HG03457 (cell line): ENCODE measurements at regions not wholly inside any gene's neighbourhood (a gene's known extent, or its start where the extent isn't known, plus 50 kb on each side); places are given as distances from the start of the nearest gene placed in this dataset.
A peak's percentile ranks its signal among the peaks of the same experiment; 100 is the strongest.

Experiments
- ATAC-seq: cut with Tn5 transposase; IDR thresholded peaks from one replicate; pipeline ENCODE4 v1.9.1; 2021; ENCODE audit warnings: moderate number of reproducible peaks; ENCODE audit not compliant: unreplicated experiment

GRCh38 chr2:167534443-167534842 lies 646.2 kb downstream of the XIRP2 start:
- ATAC-seq = no peak

DNA sequence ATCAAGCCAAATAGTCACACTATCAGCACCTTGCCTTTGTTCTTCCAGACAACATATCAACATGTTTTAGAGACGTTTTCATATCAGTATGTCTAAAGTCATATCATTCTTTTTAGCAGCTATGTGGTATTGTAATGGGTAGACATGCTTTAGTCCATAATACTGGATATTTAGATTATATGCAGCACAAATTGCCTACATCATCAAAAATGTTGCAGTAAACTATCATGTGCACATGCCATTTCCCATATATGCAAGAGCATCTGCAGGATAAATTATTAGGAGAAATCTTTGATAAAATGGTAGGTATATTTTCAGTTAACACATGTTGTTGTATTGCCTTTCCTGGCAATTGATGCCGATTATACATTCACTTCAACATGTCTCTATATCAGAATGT lies 636.5 kb downstream of the XIRP2 start:
- no peak for ATAC-seq

GRCh38 chr2:167510071-167510759 lies 621.9 kb downstream of the XIRP2 start:
- ATAC-seq = no peak

GRCh38 chr2:167509586-167509985 lies 621.3 kb downstream of the XIRP2 start:
- ATAC-seq = no peak

- no peak for ATAC-seq
Measured at GRCh38 chr2:167508709-167509108, 620.4 kb downstream of the XIRP2 start.

GRCh38 chr2:167506395-167506794 lies 618.1 kb downstream of the XIRP2 start:
- ATAC-seq = no peak

- no peak for ATAC-seq
Measured at GRCh38 chr2:167504695-167505094, 616.4 kb downstream of the XIRP2 start.

GRCh38 chr2:167504061-167504460 lies 615.8 kb downstream of the XIRP2 start:
- no peak for ATAC-seq

GRCh38 chr2:167501618-167502017 lies 613.3 kb downstream of the XIRP2 start:
- ATAC-seq = no peak

GRCh38 chr2:167493862-167494261 lies 605.6 kb downstream of the XIRP2 start:
- no peak for ATAC-seq

- no peak for ATAC-seq
Measured at GRCh38 chr2:167492486-167492885, 604.2 kb downstream of the XIRP2 start.

DNA sequence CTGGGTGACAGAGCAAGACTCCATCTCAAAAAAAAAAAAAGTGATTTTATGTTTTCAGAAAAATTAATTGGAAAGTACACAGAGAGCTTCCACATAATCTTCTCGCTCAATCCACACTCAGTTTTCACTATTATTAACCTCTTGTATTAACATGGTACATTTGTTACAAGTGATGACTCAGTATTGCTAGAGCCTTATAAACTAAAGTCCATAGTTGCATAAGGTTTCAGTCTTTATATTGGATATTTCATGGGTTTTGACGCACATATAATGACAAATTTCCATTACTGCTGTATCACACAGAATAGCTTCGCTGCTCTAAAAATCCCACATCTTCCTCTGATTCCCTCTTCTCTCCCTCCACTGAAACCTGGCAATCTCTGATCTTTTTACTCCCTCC lies 603.5 kb downstream of the XIRP2 start:
- no peak for ATAC-seq

DNA sequence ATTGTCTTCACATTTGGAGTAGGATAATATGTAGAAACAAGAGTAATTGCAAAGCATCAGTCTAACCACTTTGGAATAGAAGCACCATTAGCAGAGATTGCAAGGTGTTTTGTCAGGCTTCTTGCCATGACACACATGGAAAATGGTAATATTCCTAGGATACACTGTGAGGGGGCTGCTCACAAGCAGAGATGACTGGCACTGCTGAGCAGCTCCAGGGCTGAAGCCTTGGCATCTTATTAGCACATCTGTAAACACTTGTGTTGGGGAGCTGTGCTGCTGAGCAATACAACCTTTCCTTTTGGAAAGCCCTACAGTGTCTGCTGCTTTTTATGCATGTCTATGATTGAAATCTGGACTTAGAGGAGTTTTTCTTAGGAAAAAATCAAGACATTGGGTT lies 602.2 kb downstream of the XIRP2 start:
- no peak for ATAC-seq

DNA sequence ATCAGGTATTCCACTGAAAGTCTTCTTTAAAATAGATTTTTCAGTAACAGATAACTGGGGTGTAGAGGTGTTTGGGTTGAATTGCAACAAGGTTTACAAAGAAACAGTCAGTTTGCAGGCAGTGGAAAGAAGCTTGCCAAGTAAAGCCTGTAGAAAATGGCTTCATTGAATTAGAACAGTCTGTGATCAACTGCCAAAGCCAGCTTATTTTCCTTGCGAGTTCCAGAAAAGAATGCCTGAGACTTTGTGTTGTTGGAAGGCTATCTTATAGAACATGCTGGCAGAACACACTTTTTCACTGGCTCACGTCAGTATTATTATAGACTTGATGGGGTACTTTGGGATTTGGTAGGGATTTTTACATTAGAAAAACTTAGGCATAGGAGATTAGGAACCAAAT lies 601.0 kb downstream of the XIRP2 start:
- ATAC-seq = no peak

GRCh38 chr2:167487728-167488127 lies 599.4 kb downstream of the XIRP2 start:
- no peak for ATAC-seq

GRCh38 chr2:167484875-167485274 lies 596.6 kb downstream of the XIRP2 start:
- no peak for ATAC-seq

DNA sequence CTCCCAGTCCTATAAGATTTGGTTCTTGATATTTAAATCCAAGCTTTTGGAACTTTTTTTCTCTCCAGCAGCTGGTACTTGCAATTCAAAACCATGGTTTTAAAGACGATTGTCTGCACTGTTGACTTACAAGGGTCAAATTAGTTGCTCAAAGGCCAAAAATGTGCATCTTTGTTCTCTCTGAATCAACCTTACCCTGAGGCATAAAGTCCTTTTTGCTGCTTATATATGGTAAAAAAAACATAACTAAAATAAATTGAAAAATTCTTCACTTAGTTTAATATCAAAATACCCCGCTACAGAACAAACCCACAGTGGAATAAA lies 592.7 kb downstream of the XIRP2 start:
- no peak for ATAC-seq

GRCh38 chr2:167480232-167480985 lies 592.1 kb downstream of the XIRP2 start:
- ATAC-seq = no peak

- no peak for ATAC-seq
Measured at GRCh38 chr2:167478196-167478595, 589.9 kb downstream of the XIRP2 start.

DNA sequence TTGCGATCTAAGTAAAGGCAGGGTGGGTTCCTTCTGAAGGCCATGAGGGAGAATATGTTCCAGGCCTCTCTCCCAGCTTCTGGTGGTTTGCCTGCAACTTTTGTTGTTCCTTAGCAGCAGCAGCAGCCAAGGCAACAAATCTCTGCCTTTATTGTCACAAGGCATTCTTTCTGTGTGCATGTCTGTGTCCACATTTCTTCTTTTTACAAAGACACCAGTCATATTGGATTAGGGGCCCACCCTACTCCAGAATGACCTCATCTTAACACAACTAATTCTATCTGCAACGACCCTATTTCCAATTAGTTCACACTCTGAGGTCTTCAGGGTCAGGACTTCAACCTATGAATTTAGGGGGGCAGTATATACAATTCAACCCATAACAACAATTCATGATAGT lies 587.5 kb downstream of the XIRP2 start:
- ATAC-seq = no peak

- ATAC-seq = peak; percentile 51
Measured at GRCh38 chr2:167471734-167472133, 583.5 kb downstream of the XIRP2 start.

GRCh38 chr2:167471332-167471731 lies 583.1 kb downstream of the XIRP2 start:
- no peak for ATAC-seq

GRCh38 chr2:167462379-167462778 lies 574.1 kb downstream of the XIRP2 start:
- ATAC-seq = no peak
